ENCODE measurements at regions not wholly inside any gene's neighbourhood (a gene's known extent, or its start where the extent isn't known, plus 50 kb on each side); places are given as distances from the start of the nearest gene placed in this dataset.

DNA sequence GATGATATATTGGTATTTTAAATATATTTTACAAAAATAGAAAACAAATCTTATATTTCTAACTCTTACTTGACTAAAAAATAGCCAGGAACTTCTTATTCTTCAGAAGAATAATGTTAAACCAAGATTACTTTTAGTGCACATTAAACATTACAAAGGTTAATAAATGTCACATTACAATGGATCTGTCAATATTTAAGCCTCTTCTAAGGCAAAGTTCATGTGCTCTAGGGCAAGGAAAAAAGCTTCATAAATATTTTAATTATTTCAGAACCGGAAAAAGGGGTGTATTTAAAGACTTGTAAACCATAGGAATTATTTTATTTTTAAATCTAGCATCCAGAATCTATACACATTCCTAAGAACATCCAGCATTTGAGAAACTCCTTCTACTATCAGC, 166.9 kb upstream of the ROBO2 start:
- 40 to 52% methylated on average over 1 of the region's 1 CpG for WGBS, 2 donors
- TF ChIP-seq CTCF (IDR thresholded peaks at IDR 0.05) (no peak), POLR2A (IDR thresholded peaks at IDR 0.05) (no peak)

DNA sequence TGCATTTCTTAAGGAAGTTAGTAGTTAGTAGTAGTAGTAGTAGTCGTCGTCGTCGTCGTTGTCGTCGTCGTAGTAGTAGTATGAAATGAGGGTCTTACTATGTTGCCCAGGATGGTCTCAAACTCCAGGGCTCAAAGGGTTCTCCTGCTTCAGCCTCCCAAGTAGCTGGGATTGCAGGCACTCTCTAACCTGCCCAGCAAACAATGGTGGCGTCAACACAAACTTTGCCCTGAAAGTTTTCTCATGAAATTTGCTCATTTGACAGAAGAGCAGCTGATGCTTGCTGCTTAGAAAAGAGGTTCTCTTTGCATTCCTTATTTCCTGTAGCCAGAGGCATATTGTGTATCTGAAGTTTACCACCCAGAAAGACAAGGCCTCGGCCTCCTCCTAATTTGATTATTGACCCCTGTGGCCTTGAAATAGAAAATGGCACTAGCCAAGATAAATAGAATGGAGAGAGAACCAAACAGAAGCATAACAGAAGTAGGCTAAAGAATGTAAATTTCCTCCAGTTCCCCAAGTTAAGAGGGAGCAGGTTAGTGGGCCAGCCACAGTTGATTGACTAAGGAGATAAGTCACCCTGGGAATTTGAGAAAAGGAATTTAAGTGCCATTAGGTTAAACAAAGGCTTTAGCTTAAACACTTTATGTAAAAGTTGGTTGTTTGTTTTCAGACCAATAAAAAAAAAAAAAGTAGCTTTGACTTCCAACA, 166.2 kb upstream of the ROBO2 start:
- 93 to 94% methylated on average over 10 of the region's 10 CpGs for WGBS, 2 donors
- no peak for DNase-seq (ENCODE audit: low spot score in 2 of 2)
- TF ChIP-seq POLR2A (IDR thresholded peaks at IDR 0.05) (no peak), CTCF (IDR thresholded peaks at IDR 0.05) (no peak)
- no peak overlapping the region for H3K4me3 ChIP-seq (ENCODE audit: low read depth, poor library complexity, severe bottlenecking)
- intact Hi-C loops (cut with DNase I; ENCODE audit: low total_unique reads), result no loop called here

More for the DNA sequence above, 166.9 kb upstream of the ROBO2 start:
- no peak overlapping the region for H3K4me3 ChIP-seq (ENCODE audit: low read depth, poor library complexity, severe bottlenecking)
- DNase-seq (ENCODE audit: low spot score in 2 of 2), result no peak
- intact Hi-C loops (cut with DNase I; ENCODE audit: low total_unique reads), result no loop called here

GRCh38 chr3:76879959-76880358, 159.9 kb upstream of the ROBO2 start:
- H3K4me3 ChIP-seq (ENCODE audit: low read depth, poor library complexity, severe bottlenecking), result no peak overlapping the region
- intact Hi-C loops (cut with DNase I; ENCODE audit: low total_unique reads), result no loop called here
- DNase-seq (ENCODE audit: low spot score in 2 of 2), result no peak
- TF ChIP-seq CTCF (IDR thresholded peaks at IDR 0.05) (no peak), POLR2A (IDR thresholded peaks at IDR 0.05) (no peak)
- 83 to 84% methylated on average over 3 of the region's 3 CpGs for WGBS, 2 donors

DNA sequence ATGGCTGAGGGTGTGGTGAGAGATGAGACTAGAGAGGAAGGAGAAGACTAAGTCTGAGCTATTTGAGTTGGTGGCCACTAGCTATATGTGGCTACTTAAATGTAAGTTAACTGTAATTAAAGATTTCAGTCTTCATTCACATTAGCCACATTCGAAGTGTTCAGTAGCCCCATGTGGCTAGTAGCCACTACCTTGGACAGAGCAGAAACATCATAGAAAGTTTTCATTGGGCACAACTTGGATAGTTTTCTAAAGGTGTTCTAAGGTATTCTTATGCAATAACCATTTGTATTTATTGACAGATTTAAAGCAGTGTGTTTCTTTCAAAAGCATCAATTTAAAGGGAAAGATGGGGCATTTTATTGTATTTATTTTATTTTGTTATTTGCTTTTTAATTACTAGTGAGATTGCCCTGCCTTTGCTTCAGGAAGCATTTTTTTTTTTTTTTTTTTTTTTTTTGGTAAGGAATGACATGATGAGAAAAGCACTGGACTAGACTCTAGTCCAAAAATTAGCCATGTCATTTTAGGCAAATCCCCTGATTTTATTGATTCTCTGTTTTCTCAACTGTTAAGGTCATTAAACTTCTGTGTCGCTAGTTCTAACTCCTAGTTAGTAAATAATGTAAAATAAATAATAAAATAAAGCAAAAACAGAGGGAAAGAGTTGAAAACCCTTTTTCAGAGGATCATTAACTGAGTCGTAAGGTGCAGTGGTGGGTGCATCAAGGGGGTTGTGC, 153.0 kb upstream of the ROBO2 start:
- intact Hi-C loops (cut with DNase I; ENCODE audit: low total_unique reads), result no loop called here
- DNase-seq (ENCODE audit: low spot score in 2 of 2), result no peak
- TF ChIP-seq CTCF (IDR thresholded peaks at IDR 0.05) (no peak), POLR2A (IDR thresholded peaks at IDR 0.05) (no peak)
- WGBS, 2 donors, result 93 to 97% methylated on average over 3 of the region's 3 CpGs
- H3K4me3 ChIP-seq (ENCODE audit: low read depth, poor library complexity, severe bottlenecking), result no peak overlapping the region

- intact Hi-C loops (cut with DNase I; ENCODE audit: low total_unique reads), result no loop called here
- no peak overlapping the region for H3K4me3 ChIP-seq (ENCODE audit: low read depth, poor library complexity, severe bottlenecking)
- TF ChIP-seq POLR2A (IDR thresholded peaks at IDR 0.05), result no peak
- no peak for TF ChIP-seq CTCF (IDR thresholded peaks at IDR 0.05)
- DNase-seq (ENCODE audit: low spot score in 2 of 2), result no peak
- WGBS, 2 donors, result 29 to 42% methylated on average over 1 of the region's 1 CpG
Observed at GRCh38 chr3:76888856-76889255, 151.0 kb upstream of the ROBO2 start.

Data from lower leg skin (tissue), 4 donors.